ENCODE measurements at regions not wholly inside any gene's neighbourhood (a gene's known extent, or its start where the extent isn't known, plus 50 kb on each side); places are given as distances from the start of the nearest gene placed in this dataset.

DNA sequence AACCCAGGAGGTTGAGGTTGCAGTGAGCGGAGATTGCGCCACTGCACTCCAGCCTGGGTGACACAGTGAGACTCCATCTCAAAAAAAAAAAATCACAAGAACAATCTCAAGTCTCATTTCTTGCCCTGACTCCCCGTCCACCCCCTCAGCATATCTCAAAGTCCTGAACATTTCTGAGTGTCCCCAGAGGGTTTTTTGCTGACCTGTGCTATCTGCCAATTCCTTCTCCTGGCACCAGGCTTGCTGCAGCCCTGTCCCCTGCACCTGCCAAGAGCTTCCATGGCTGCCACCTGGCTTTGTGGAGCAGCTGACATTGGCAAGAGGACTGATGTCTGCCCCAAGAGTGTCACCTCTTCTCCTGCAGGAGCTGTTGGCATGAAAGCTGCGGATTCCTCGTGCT, 54.9 kb upstream of the PTPRT start:
- H3K9me3 Mint-ChIP-seq (ENCODE audit: unreplicated experiment), result peaks cover 3% of the 10 kb centered on the region
- no peak overlapping the region for H3K27ac Mint-ChIP-seq (ENCODE audit: unreplicated experiment)
- no peak overlapping the region for H3K4me3 Mint-ChIP-seq (ENCODE audit: unreplicated experiment)
- H3K27me3 Mint-ChIP-seq (ENCODE audit: unreplicated experiment), result no peaks in the 10 kb centered on the region
- TF ChIP-seq CTCF (IDR thresholded peaks at IDR 0.05), result no peak
- no peak for DNase-seq (ENCODE audit: extremely low spot score, unreplicated experiment)
- H3K4me1 Mint-ChIP-seq (ENCODE audit: unreplicated experiment), result no peaks in the 10 kb centered on the region
- no peaks in the 10 kb centered on the region for H3K36me3 Mint-ChIP-seq (ENCODE audit: unreplicated experiment)

DNA sequence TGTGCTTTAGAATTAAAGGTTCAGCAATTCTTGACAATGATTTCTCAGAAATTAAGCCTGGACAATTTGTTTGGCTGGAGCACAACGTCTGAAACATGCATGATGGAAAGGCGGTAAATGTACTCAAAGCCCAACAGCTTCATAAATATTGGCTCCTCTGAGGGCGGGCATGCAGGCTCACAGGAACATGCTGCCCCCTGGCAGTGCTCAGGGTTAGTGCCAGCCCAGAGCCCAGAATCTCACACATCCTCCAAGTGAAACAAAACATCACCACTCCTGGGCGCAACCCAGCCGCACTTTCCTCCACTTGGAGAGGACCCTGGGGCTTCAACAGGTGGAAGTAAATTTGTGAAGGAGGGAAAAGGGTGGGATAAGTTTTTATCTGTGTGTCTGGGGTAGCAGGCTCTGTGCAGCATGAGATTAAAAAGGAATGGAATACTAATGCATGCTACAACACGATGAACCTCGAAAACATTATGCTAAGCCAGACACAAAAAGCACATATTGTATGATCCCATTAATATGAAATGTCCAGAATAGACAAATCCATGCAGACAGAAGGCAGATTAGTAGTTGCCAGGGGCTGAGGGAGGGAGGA, 54.1 kb upstream of the PTPRT start:
- no peak overlapping the region for H3K4me3 Mint-ChIP-seq (ENCODE audit: unreplicated experiment)
- no peaks in the 10 kb centered on the region for H3K27me3 Mint-ChIP-seq (ENCODE audit: unreplicated experiment)

GRCh38 chr20:43241057-43241702, 51.5 kb upstream of the PTPRT start:
- H3K27ac Mint-ChIP-seq (ENCODE audit: unreplicated experiment), result no peak overlapping the region
- no peak overlapping the region for H3K4me3 Mint-ChIP-seq (ENCODE audit: unreplicated experiment)
- no peaks in the 10 kb centered on the region for H3K36me3 Mint-ChIP-seq (ENCODE audit: unreplicated experiment)
- H3K4me1 Mint-ChIP-seq (ENCODE audit: unreplicated experiment), result no peaks in the 10 kb centered on the region
- DNase-seq (ENCODE audit: extremely low spot score, unreplicated experiment), result no peak
- no peaks in the 10 kb centered on the region for H3K9me3 Mint-ChIP-seq (ENCODE audit: unreplicated experiment)
- H3K27me3 Mint-ChIP-seq (ENCODE audit: unreplicated experiment), result no peaks in the 10 kb centered on the region
- TF ChIP-seq CTCF (IDR thresholded peaks at IDR 0.05), result no peak

More for the DNA sequence above, 54.1 kb upstream of the PTPRT start:
- DNase-seq (ENCODE audit: extremely low spot score, unreplicated experiment), result no peak
- no peak overlapping the region for H3K27ac Mint-ChIP-seq (ENCODE audit: unreplicated experiment)
- no peaks in the 10 kb centered on the region for H3K4me1 Mint-ChIP-seq (ENCODE audit: unreplicated experiment)
- no peak for TF ChIP-seq CTCF (IDR thresholded peaks at IDR 0.05)
- H3K36me3 Mint-ChIP-seq (ENCODE audit: unreplicated experiment), result no peaks in the 10 kb centered on the region
- H3K9me3 Mint-ChIP-seq (ENCODE audit: unreplicated experiment), result peaks cover 3% of the 10 kb centered on the region

Data from osteocyte (in vitro differentiated cells).